Stomach (tissue), 4 donors: ENCODE measurements at regions not wholly inside any gene's neighbourhood (a gene's known extent, or its start where the extent isn't known, plus 50 kb on each side); places are given as distances from the start of the nearest gene placed in this dataset.
"Not testable (repeated sequence)": the region's sequence is repeated elsewhere in the genome, so short reads cannot be mapped to it uniquely, and the experiment has no call there.

Experiments
- POLR2AphosphoS5 ChIP-seq, 3 donors: sonication (generic); formaldehyde crosslinking; IDR thresholded peaks; one replicate each; pipeline ENCODE4 v1.6.1; 2016; ENCODE audit warnings: antibody characterized with exemption in 3 of 3
- TF ChIP-seq, protein P1 (sequence below), 7 experiments: fragments of 450-650 bp in 4 of 7; fragments of 200-600 bp in 3 of 7; sonication (generic) in 3 of 7; IDR thresholded peaks; one replicate each; pipeline ENCODE4 v1.5.1; 2016 to 2019; ENCODE audit warnings: antibody characterized with exemption in 7 of 7, control low read depth in 2 of 7, mild to moderate bottlenecking in 1 of 7

DNA sequence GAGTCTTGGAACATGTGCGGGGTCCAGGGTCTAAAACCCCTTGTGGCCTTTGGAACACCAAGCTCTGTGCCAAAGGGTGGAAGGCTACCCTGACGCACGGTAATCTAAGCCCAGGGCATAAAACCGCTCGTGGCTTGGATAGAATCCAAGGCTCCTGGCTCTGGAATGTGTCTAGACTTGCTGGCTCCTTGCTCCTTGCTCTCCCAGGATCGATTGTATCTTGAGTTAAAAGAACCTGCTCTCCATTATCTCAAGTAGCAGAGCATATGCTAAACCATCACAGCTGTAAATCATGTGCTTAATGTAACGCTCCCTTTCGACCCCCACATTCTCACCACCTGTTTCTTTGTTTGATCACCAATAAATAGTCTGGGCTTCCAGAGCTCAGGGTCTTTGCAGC is 50.3 kb downstream of the TLCD4 start:
- TF ChIP-seq, protein P1, sequence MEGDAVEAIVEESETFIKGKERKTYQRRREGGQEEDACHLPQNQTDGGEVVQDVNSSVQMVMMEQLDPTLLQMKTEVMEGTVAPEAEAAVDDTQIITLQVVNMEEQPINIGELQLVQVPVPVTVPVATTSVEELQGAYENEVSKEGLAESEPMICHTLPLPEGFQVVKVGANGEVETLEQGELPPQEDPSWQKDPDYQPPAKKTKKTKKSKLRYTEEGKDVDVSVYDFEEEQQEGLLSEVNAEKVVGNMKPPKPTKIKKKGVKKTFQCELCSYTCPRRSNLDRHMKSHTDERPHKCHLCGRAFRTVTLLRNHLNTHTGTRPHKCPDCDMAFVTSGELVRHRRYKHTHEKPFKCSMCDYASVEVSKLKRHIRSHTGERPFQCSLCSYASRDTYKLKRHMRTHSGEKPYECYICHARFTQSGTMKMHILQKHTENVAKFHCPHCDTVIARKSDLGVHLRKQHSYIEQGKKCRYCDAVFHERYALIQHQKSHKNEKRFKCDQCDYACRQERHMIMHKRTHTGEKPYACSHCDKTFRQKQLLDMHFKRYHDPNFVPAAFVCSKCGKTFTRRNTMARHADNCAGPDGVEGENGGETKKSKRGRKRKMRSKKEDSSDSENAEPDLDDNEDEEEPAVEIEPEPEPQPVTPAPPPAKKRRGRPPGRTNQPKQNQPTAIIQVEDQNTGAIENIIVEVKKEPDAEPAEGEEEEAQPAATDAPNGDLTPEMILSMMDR (IDR thresholded peaks at IDR 0.05) = not testable (repeated sequence)
- not testable (repeated sequence) for TF ChIP-seq POLR2AphosphoS5 (IDR thresholded peaks at IDR 0.05)
